ENCODE measurements at regions not wholly inside any gene's neighbourhood (a gene's known extent, or its start where the extent isn't known, plus 50 kb on each side); places are given as distances from the start of the nearest gene placed in this dataset.
A peak's percentile ranks its signal among the peaks of the same experiment; 100 is the strongest.

DNA sequence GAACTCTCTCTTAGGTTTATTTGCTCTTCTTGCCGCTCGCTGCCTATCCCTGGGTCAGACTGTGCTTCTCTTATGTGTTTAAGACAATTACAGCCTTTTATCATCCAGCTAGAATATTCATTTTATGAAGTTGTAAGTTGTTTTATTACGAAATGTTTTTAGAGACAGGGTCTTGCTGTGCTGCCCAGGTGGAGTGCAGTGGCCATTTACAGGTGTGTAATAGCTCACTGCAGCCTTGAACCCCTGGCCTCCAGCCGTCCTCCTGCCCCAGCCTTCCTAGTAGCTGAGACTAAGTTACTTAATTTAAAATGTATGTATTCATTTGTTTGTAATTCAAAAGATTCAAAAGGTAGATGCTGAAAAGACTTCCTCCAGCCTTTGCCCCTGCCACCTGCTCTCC lies 99.0 kb upstream of the KIF26B start:
- H3K9me3 Mint-ChIP-seq, result no peaks in the 10 kb centered on the region
- H3K4me1 Mint-ChIP-seq, result peaks cover 17% of the 10 kb centered on the region
- no peak overlapping the region for H3K4me3 Mint-ChIP-seq
- peaks cover 4% of the 10 kb centered on the region for H3K27me3 Mint-ChIP-seq
- no peak for DNase-seq
- CTCF ChIA-PET, result interaction anchor here (1.7 kb wide), 1 partner anchor 13 kb away, joined by 7 read pairs; no protein-coding TSS in a partner anchor
- no peak overlapping the region for H3K27ac Mint-ChIP-seq
- H3K36me3 Mint-ChIP-seq, result no peaks in the 10 kb centered on the region

DNA sequence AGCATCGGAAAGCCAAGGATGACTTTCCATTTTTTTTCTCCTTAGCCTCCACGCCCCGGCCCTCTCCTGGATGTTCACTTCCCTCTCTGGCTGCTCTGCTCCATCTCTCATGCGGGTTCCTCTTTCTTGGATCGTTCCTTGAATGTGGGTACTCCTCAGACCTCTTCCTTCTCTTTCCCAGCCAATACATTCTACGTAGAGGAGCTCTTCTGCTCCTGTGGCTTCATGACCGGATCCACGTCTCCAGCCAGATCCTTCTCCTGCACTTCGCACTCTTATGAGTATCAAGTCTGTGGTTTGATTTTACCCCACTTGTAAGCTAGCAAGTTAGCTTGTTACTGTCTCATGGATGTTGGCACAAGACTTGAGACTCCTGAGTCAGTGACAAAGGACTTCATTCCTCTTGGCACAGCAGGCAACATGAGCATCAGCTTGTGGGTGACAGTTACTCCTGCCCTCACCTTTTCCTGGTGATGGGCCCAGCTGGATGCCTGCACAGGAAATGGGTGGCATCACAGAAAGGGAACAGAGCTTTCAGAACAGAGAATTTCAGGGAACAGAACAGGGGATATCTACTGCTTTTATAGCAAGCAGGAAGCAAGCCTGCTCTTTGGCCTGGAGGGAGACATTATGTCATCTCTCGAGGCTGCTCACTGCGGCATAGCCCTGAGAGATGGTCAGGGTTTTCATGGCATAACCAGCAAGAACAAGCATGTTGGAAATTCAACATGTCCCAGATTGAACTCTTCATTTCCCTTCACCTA lies 100.1 kb upstream of the KIF26B start:
- CTCF ChIA-PET, result interaction anchor here (1.7 kb wide), 1 partner anchor 12 kb away, joined by 7 read pairs; no protein-coding TSS in a partner anchor
- no peak overlapping the region for H3K4me3 Mint-ChIP-seq
- H3K4me1 Mint-ChIP-seq, result peaks cover 17% of the 10 kb centered on the region
- H3K36me3 Mint-ChIP-seq, result no peaks in the 10 kb centered on the region
- H3K27ac Mint-ChIP-seq, result no peak overlapping the region
- H3K9me3 Mint-ChIP-seq, result no peaks in the 10 kb centered on the region
- no peak for DNase-seq
- peaks cover 7% of the 10 kb centered on the region for H3K27me3 Mint-ChIP-seq

- no peak for DNase-seq
- H3K27ac Mint-ChIP-seq, result no peak overlapping the region
- H3K36me3 Mint-ChIP-seq, result no peaks in the 10 kb centered on the region
- no peaks in the 10 kb centered on the region for H3K9me3 Mint-ChIP-seq
- no peak overlapping the region for H3K4me3 Mint-ChIP-seq
- CTCF ChIA-PET, result interaction anchor here (1.7 kb wide), 1 partner anchor 12 kb away, joined by 7 read pairs; no protein-coding TSS in a partner anchor
- peaks cover 7% of the 10 kb centered on the region for H3K27me3 Mint-ChIP-seq
- H3K4me1 Mint-ChIP-seq, result peaks cover 17% of the 10 kb centered on the region
Observed at GRCh38 chr1:245054105-245054504, 100.7 kb upstream of the KIF26B start.

- Mint-ChIP-seq H3K4me3 (no peak overlapping the region), H3K9me3 (no peaks in the 10 kb centered on the region), H3K27me3 (peaks cover 19% of the 10 kb centered on the region), H3K4me1 (peaks cover 17% of the 10 kb centered on the region), H3K36me3 (no peaks in the 10 kb centered on the region), H3K27ac (no peak overlapping the region)
- CTCF ChIA-PET, result interaction anchor here (0.9 to 2.0 kb wide), 4 partner anchors 8 to 255 kb away, joined by 3 to 14 read pairs (median 4); no protein-coding TSS in a partner anchor
- no peak for DNase-seq
Observed at GRCh38 chr1:245052258-245052657, 102.5 kb upstream of the KIF26B start.

DNA sequence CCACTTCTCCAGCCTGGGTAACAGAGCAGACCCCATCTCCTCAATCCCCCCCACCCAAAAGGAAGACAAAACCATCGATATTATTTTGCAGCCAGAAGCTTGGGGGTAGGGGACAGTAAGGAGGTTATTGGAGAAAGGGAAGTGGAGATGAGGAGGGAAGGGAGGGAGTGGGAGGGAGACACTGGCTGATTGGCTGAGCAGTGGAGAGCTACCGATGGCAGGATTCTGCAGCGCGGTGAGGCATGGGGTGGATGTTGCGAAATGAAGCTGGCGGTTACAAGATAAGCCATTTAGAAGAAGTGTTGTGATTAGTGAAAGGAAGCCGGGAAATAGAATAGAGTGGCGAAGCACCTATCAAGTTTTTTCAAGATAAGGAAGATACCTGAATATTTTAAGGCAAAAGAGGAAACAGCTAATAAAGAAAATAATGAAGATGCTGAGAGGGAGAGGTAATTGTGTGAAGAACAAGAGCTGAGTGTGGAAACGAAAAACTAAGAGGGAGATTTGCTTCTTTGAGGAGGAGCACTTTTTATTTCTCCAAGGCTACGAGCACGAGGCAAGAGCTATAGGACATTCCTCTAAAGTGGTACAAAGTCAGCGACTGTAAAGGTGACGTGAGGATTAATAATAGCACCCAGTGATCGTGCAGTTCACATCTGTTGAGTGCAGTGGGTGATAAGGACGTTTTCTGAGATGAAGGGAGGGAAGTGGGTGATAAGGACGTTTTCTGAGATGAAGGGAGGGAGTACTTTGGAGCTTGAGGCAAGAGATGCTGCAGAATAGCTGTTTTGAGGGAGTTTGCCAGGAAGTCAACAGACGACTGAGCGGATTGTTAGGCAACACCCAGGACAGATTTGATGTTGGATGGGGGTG lies 103.2 kb upstream of the KIF26B start:
- peak; percentile 25 for DNase-seq
- Mint-ChIP-seq H3K4me1 (peaks cover 17% of the 10 kb centered on the region), H3K27ac (no peak overlapping the region), H3K4me3 (peak overlapping the region; percentile 1), H3K27me3 (peaks cover 19% of the 10 kb centered on the region), H3K36me3 (no peaks in the 10 kb centered on the region), H3K9me3 (no peaks in the 10 kb centered on the region)
- CTCF ChIA-PET, result interaction anchor here (0.6 to 2.0 kb wide), 6 partner anchors 9 to 1065 kb away, joined by 3 to 14 read pairs (median 4); no protein-coding TSS in a partner anchor

DNA sequence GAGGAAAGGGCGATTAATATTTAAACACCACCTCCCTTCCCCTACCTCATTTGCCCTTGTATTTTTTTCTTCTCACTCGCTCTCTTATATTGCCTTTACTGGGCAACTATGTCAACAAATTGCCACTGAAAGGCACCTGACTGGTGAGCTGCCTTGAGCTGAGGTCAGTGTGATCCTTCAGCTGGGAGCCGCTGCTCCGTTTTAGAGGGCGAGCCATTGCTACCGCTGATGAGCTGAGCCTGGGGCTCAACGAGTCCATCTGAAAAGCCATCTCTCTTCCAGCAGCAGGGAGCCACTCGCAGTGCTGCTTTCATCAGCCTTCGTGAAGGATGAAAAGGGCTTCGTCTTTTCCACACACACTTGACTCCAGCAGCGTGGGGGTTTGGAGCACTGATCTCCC lies 108.0 kb upstream of the KIF26B start:
- Mint-ChIP-seq H3K27me3 (peaks cover 14% of the 10 kb centered on the region), H3K9me3 (no peaks in the 10 kb centered on the region), H3K36me3 (no peaks in the 10 kb centered on the region), H3K27ac (no peak overlapping the region), H3K4me3 (no peak overlapping the region), H3K4me1 (peaks cover 10% of the 10 kb centered on the region)
- CTCF ChIA-PET, result interaction anchor here (8.1 kb wide), 1 partner anchor 247 kb away, joined by 120 read pairs; no protein-coding TSS in a partner anchor
- DNase-seq, result no peak

DNA sequence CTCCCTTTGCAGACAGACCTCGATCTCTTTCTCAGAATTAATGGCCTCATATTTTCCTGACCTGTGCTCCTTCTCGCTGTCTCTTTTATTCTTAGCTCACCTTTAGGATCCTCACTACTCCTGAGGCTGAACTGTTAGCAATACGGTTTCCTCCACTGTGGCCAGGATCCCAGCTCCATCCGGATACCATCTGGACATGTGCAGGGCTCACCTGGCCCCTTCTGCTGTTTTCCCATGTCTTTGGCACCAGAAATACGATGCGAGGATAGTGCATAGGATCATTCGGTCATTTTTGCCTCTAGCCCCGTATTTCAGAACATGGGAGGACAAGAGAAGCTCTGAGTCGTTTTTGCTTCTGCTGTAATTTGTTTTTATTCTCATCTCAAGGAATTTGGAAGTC lies 108.5 kb upstream of the KIF26B start:
- H3K9me3 Mint-ChIP-seq, result no peaks in the 10 kb centered on the region
- CTCF ChIA-PET, result interaction anchor here (1.1 to 8.1 kb wide), 2 partner anchors 246 to 251 kb away, joined by 3 to 120 read pairs; no protein-coding TSS in a partner anchor
- no peaks in the 10 kb centered on the region for H3K36me3 Mint-ChIP-seq
- H3K27me3 Mint-ChIP-seq, result peaks cover 14% of the 10 kb centered on the region
- peaks cover 6% of the 10 kb centered on the region for H3K4me1 Mint-ChIP-seq
- DNase-seq, result no peak
- no peak overlapping the region for H3K27ac Mint-ChIP-seq
- no peak overlapping the region for H3K4me3 Mint-ChIP-seq

DNA sequence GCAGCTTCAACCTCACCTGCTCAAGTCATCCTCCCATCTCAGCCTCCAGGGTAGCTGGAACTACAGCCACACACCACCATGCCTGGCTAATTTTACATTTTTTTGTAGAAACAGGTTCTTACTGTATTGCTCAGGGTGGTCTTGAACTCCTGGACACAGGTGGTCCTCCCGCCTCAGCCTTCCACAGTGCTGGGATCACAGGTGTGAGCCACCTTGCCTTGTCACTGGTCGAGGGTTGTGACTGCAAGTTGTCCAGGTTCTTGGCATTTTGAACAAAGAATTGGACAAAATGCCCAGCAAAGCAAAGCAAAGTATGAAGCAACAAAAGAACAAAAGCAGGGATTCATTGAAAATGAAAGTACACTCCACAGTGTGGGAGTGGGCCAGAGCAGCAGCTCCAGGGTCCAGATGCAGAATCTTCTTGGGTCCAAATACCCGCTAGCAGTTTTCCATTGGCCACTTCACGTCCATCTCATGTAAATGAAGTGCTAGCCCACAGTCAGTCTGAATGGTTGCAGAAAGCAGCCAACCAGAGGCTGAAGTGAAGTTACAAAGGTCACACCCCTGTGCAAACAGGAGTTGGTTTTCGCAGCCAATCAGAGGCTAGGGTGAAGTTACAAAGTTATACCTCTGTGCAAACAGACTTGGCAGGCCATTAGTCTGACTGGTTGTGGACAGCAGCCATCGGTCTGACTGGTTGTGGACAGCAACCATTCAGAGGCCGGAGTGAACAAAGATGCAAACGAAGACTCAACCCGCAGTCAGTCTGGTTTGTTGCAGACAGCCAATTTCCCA lies 109.5 kb upstream of the KIF26B start:
- no peaks in the 10 kb centered on the region for H3K36me3 Mint-ChIP-seq
- no peaks in the 10 kb centered on the region for H3K9me3 Mint-ChIP-seq
- DNase-seq, result no peak
- peaks cover 14% of the 10 kb centered on the region for H3K27me3 Mint-ChIP-seq
- CTCF ChIA-PET, result interaction anchor here (1.0 to 8.1 kb wide), 3 partner anchors 15 to 250 kb away, joined by 3 to 120 read pairs (median 3); no protein-coding TSS in a partner anchor
- H3K4me3 Mint-ChIP-seq, result no peak overlapping the region
- no peak overlapping the region for H3K27ac Mint-ChIP-seq
- H3K4me1 Mint-ChIP-seq, result peaks cover 3% of the 10 kb centered on the region

GRCh38 chr1:245043611-245043940 lies 111.2 kb upstream of the KIF26B start:
- CTCF ChIA-PET, result interaction anchor here (1.1 to 8.1 kb wide), 13 partner anchors 11 to 439 kb away, joined by 3 to 120 read pairs (median 5); no protein-coding TSS in a partner anchor
- Mint-ChIP-seq H3K27ac (no peak overlapping the region), H3K4me1 (peaks cover 3% of the 10 kb centered on the region), H3K9me3 (no peaks in the 10 kb centered on the region), H3K27me3 (peaks cover 6% of the 10 kb centered on the region), H3K36me3 (no peaks in the 10 kb centered on the region), H3K4me3 (no peak overlapping the region)
- DNase-seq, result no peak

GRCh38 chr1:245041058-245041698 lies 113.6 kb upstream of the KIF26B start:
- no peak overlapping the region for H3K4me3 Mint-ChIP-seq
- no peak for DNase-seq
- no peaks in the 10 kb centered on the region for H3K9me3 Mint-ChIP-seq
- H3K27ac Mint-ChIP-seq, result no peak overlapping the region
- CTCF ChIA-PET, result interaction anchor here (1.5 to 8.1 kb wide), 5 partner anchors 9 to 437 kb away, joined by 6 to 120 read pairs (median 20); partner anchors contain the start of gene HNRNPU
- no peaks in the 10 kb centered on the region for H3K27me3 Mint-ChIP-seq
- no peaks in the 10 kb centered on the region for H3K36me3 Mint-ChIP-seq
- peaks cover 3% of the 10 kb centered on the region for H3K4me1 Mint-ChIP-seq

- Mint-ChIP-seq H3K27ac (no peak overlapping the region), H3K4me3 (no peak overlapping the region), H3K9me3 (no peaks in the 10 kb centered on the region), H3K27me3 (no peaks in the 10 kb centered on the region), H3K4me1 (no peaks in the 10 kb centered on the region), H3K36me3 (no peaks in the 10 kb centered on the region)
- no peak for DNase-seq
- CTCF ChIA-PET, result no interaction called here
Observed at GRCh38 chr1:245039196-245039595, 115.6 kb upstream of the KIF26B start.

DNA sequence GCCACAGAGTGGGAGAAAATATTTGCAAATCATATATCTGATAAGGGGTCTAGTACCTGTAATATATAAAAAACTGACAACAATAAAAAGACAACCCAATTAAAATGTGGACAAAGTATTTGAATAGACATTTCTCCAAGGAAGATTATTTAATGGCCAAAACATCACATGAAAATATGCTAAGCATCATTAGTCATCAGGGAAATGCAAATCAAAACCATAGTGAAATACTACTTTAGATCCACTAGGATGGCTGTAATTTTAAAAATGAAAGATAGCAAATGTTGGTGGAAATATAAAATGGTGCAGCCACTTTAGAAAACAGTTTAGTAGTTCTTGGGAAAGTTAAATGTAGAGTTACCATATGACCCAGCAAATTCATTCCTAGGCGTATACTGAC lies 118.7 kb upstream of the KIF26B start:
- Mint-ChIP-seq H3K9me3 (no peaks in the 10 kb centered on the region), H3K27ac (no peak overlapping the region), H3K27me3 (peaks cover 14% of the 10 kb centered on the region), H3K4me3 (no peak overlapping the region), H3K36me3 (no peaks in the 10 kb centered on the region), H3K4me1 (no peaks in the 10 kb centered on the region)
- no peak for DNase-seq
- CTCF ChIA-PET, result interaction anchor here (1.2 to 1.4 kb wide), 2 partner anchors 235 to 432 kb away, joined by 3 to 4 read pairs; no protein-coding TSS in a partner anchor

GRCh38 chr1:245031041-245031440 lies 123.7 kb upstream of the KIF26B start:
- CTCF ChIA-PET, result interaction anchor here (3.6 kb wide), 1 partner anchor 11 kb away, joined by 20 read pairs; no protein-coding TSS in a partner anchor
- Mint-ChIP-seq H3K4me3 (no peak overlapping the region), H3K27me3 (peaks cover 14% of the 10 kb centered on the region), H3K27ac (no peak overlapping the region), H3K36me3 (no peaks in the 10 kb centered on the region), H3K4me1 (peaks cover 9% of the 10 kb centered on the region), H3K9me3 (no peaks in the 10 kb centered on the region)
- DNase-seq, result no peak

Measured in activated naive CD4-positive, alpha-beta T cell treated with anti-CD3 and anti-CD28 coated beads, Interleukin-2, amount 10 ng/mL, durations not matched to agents 7 days and 5 days (primary cell).